Ascending aorta (tissue), 2 donors: ENCODE measurements at regions not wholly inside any gene's neighbourhood (a gene's known extent, or its start where the extent isn't known, plus 50 kb on each side); places are given as distances from the start of the nearest gene placed in this dataset.

Experiments
- DNase-seq, 2 donors: peaks; one replicate each; pipeline ENCODE4 v3.0.0-alpha.2; 2019; ENCODE audit warnings: low spot score in 2 of 2
- H3K27ac ChIP-seq, 2 donors: fragments of 200-600 bp; sonication (generic); one replicate each; pipeline ENCODE4 v1.5.1; 2016 to 2017; ENCODE audit warnings: mild to moderate bottlenecking in 1 of 2
- H3K27me3 ChIP-seq: fragments of 200-600 bp; sonication (generic); one replicate; pipeline ENCODE4 v1.5.1; 2017
- H3K36me3 ChIP-seq, 2 donors: fragments of 200-600 bp; sonication (generic); one replicate each; pipeline ENCODE4 v1.5.1; 2016
- H3K4me1 ChIP-seq, 2 donors: fragments of 200-600 bp; sonication (generic); one replicate each; pipeline ENCODE4 v1.5.1; 2016 to 2017; ENCODE audit warnings: mild to moderate bottlenecking in 1 of 2
- H3K4me3 ChIP-seq, 2 donors: fragments of 200-600 bp; sonication (generic); one replicate each; pipeline ENCODE4 v1.5.1; 2016 to 2017; ENCODE audit warnings: mild to moderate bottlenecking in 1 of 2
- H3K9me3 ChIP-seq, 2 donors: fragments of 200-600 bp; sonication (generic); one replicate each; pipeline ENCODE4 v1.5.1; 2016
- CTCF ChIP-seq, 3 experiments: fragments of 200-600 bp in 2 of 3; fragments of 450-650 bp in 1 of 3; sonication (generic) in 2 of 3; IDR thresholded peaks; one replicate each; pipeline ENCODE4 v1.5.1; 2016 to 2019; ENCODE audit warnings: antibody characterized with exemption in 3 of 3, mild to moderate bottlenecking in 1 of 3, moderate library complexity in 1 of 3
- intact Hi-C: fragments of 100-400 bp; cut with DNase I; formaldehyde crosslinking; loops from one replicate; pipeline ENCODE4 v1.15.1; 2023

GRCh38 chr7:115683093-115683492 is 347.5 kb downstream of the TFEC start:
- Histone ChIP-seq H3K4me1 (no peaks in the 10 kb centered on the region), H3K9me3 (no peaks in the 10 kb centered on the region), H3K36me3 (no peaks in the 10 kb centered on the region), H3K4me3 (no peak overlapping the region), H3K27me3 (no peaks in the 10 kb centered on the region), H3K27ac (no peak overlapping the region)
- intact Hi-C loops, result no loop called here
- no peak for TF ChIP-seq CTCF (IDR thresholded peaks at IDR 0.05)
- no peak for DNase-seq

- Histone ChIP-seq H3K27me3 (no peaks in the 10 kb centered on the region), H3K4me1 (no peaks in the 10 kb centered on the region), H3K4me3 (no peak overlapping the region), H3K9me3 (no peaks in the 10 kb centered on the region), H3K27ac (no peak overlapping the region), H3K36me3 (no peaks in the 10 kb centered on the region)
- intact Hi-C loops, result no loop called here
- TF ChIP-seq CTCF (IDR thresholded peaks at IDR 0.05), result no peak
- no peak for DNase-seq
Measured at GRCh38 chr7:115682507-115682906, 348.1 kb downstream of the TFEC start.

- Histone ChIP-seq H3K27ac (no peak overlapping the region), H3K27me3 (no peaks in the 10 kb centered on the region), H3K4me1 (no peaks in the 10 kb centered on the region), H3K4me3 (no peak overlapping the region), H3K36me3 (no peaks in the 10 kb centered on the region), H3K9me3 (no peaks in the 10 kb centered on the region)
- no peak for DNase-seq
- no peak for TF ChIP-seq CTCF (IDR thresholded peaks at IDR 0.05)
- intact Hi-C loops, result no loop called here
Measured at GRCh38 chr7:115680921-115681320, 349.6 kb downstream of the TFEC start.

- Histone ChIP-seq H3K36me3 (no peaks in the 10 kb centered on the region), H3K27me3 (no peaks in the 10 kb centered on the region), H3K9me3 (no peaks in the 10 kb centered on the region), H3K27ac (no peak overlapping the region), H3K4me3 (no peak overlapping the region), H3K4me1 (no peaks in the 10 kb centered on the region)
- intact Hi-C loops, result no loop called here
- TF ChIP-seq CTCF (IDR thresholded peaks at IDR 0.05), result peak in 2 of 3 experiments; percentile 16 to 37
- DNase-seq, result no peak
Measured at GRCh38 chr7:115679976-115680375, 350.6 kb downstream of the TFEC start.

DNA sequence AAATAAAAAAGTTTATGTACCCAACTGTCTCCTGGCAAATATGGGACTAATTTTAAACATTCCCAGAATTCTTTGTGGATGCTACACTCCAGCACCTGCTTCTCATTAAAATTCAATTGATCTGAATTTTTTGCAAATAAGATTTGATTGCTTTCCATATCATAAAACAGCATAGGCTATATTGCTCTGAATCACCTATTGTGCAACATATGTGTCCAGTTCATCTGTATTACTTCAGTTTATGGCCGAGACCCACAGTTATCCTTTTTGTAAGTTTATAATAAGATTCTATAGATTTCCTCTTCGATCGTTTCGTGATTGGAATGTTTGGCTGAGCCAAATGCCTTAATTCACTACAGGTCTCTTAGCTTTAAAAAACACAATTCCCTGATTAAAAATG is 351.1 kb downstream of the TFEC start:
- H3K4me1 ChIP-seq, result no peaks in the 10 kb centered on the region
- no peak overlapping the region for H3K4me3 ChIP-seq
- H3K27ac ChIP-seq, result no peak overlapping the region
- intact Hi-C loops, result no loop called here
- TF ChIP-seq CTCF (IDR thresholded peaks at IDR 0.05), result no peak
- H3K27me3 ChIP-seq, result no peaks in the 10 kb centered on the region
- no peaks in the 10 kb centered on the region for H3K9me3 ChIP-seq
- DNase-seq, result no peak
- no peaks in the 10 kb centered on the region for H3K36me3 ChIP-seq
